ENCODE measurements at regions not wholly inside any gene's neighbourhood (a gene's known extent, or its start where the extent isn't known, plus 50 kb on each side); places are given as distances from the start of the nearest gene placed in this dataset.

- TF ChIP-seq, protein P1, sequence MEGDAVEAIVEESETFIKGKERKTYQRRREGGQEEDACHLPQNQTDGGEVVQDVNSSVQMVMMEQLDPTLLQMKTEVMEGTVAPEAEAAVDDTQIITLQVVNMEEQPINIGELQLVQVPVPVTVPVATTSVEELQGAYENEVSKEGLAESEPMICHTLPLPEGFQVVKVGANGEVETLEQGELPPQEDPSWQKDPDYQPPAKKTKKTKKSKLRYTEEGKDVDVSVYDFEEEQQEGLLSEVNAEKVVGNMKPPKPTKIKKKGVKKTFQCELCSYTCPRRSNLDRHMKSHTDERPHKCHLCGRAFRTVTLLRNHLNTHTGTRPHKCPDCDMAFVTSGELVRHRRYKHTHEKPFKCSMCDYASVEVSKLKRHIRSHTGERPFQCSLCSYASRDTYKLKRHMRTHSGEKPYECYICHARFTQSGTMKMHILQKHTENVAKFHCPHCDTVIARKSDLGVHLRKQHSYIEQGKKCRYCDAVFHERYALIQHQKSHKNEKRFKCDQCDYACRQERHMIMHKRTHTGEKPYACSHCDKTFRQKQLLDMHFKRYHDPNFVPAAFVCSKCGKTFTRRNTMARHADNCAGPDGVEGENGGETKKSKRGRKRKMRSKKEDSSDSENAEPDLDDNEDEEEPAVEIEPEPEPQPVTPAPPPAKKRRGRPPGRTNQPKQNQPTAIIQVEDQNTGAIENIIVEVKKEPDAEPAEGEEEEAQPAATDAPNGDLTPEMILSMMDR (IDR thresholded peaks at IDR 0.05) = no peak
- TF ChIP-seq ZFX (IDR thresholded peaks at IDR 0.05; ENCODE audit: borderline replicate concordance) = no peak
- no peak overlapping the region for H3K27ac ChIP-seq
These were observed 177.7 kb downstream of the RBM46 start for GRCh38 chr4:154958621-154959358.

DNA sequence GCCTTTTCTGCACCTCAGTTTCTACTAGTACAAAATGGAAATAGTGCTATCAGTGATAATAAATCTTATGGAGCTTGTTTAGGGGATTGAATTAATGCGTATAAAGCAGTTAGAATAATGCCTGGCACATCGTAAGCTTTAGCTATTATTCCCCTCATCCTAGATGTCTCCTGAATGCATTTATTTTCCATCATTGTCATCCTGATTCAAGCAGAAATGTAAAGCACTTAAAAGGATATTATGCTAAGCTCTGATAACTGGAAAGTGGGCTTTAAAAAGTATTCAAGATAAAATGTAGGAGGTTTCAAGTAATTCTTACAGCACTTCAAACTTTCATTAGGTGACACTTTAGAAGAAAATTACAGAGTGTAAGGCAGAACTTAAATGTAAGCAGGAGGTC, 178.7 kb downstream of the RBM46 start:
- no peak overlapping the region for H3K27ac ChIP-seq
- TF ChIP-seq ZFX (IDR thresholded peaks at IDR 0.05; ENCODE audit: borderline replicate concordance) = no peak
- TF ChIP-seq, protein P1 (IDR thresholded peaks at IDR 0.05) = no peak

DNA sequence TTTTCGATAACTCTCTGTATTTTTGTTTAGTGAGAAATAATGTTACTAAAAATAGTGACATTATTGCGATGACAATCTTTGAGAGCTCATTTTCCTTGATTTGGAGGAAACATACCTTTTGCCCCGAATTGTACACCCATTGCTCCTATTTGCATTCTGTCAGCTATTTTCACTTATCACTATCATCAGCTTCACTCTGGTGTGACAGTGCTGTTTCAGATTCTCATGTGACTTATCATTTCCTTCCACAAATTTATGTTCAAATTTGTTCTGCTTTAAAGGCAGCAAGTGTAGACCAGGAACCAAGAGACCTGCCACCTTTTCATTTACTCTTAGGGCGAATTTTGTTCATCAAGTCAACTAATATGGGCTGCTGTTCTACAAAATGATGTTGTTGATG, 179.4 kb downstream of the RBM46 start:
- H3K27ac ChIP-seq = no peak overlapping the region

GRCh38 chr4:154961263-154961662, 180.2 kb downstream of the RBM46 start:
- TF ChIP-seq ZFX (IDR thresholded peaks at IDR 0.05; ENCODE audit: borderline replicate concordance) = no peak
- TF ChIP-seq, protein P1 (IDR thresholded peaks at IDR 0.05) = no peak
- H3K27ac ChIP-seq = no peak overlapping the region

More for the DNA sequence above, 179.4 kb downstream of the RBM46 start:
- TF ChIP-seq, protein P1 (IDR thresholded peaks at IDR 0.05) = no peak
- no peak for TF ChIP-seq ZFX (IDR thresholded peaks at IDR 0.05; ENCODE audit: borderline replicate concordance)

GRCh38 chr4:154973244-154974035, 192.4 kb downstream of the RBM46 start:
- TF ChIP-seq, protein P1 (IDR thresholded peaks at IDR 0.05) = no peak
- TF ChIP-seq ZFX (IDR thresholded peaks at IDR 0.05; ENCODE audit: borderline replicate concordance) = no peak
- H3K27ac ChIP-seq = no peak overlapping the region

DNA sequence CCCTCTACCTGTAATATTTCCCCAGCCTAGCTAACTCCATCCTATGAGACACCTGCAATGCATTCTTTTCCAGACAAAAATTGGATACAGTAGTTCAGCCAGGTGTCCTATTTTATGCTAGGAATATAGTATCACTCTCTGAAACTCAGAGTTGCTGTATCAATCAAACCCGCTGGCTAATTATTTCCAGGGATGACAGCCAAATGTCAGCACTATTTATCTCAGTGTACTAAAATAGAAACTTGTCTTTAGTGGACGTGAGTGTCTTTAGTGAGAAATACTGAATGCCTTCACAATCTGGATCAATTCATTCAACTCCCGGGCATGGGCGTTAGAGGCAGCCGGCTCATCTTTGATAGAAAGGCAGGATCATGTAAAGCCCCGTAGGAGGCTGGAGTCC, 196.2 kb downstream of the RBM46 start:
- no peak overlapping the region for H3K27ac ChIP-seq
- TF ChIP-seq, protein P1 (IDR thresholded peaks at IDR 0.05) = no peak
- no peak for TF ChIP-seq ZFX (IDR thresholded peaks at IDR 0.05; ENCODE audit: borderline replicate concordance)
